Activated CD8-positive, alpha-beta T cell treated with anti-CD3 and anti-CD28 coated beads, Interleukin-2, amount 10 ng/mL, durations not matched to agents 7 days and 5 days (primary cell): ENCODE measurements at regions not wholly inside any gene's neighbourhood (a gene's known extent, or its start where the extent isn't known, plus 50 kb on each side); places are given as distances from the start of the nearest gene placed in this dataset.

Experiments used
- ATAC-seq: fragments of 150-1000 bp; cut with Tn5 transposase; one replicate; pipeline ENCODE4 v1.10.0; 2021; ENCODE audit warnings: moderate library complexity
- CTCF ChIA-PET: fragments of 350-600 bp; sonication (Branson Sonifier 250); formaldehyde crosslinking; loops from one replicate; lab custom pipeline; 2021; ENCODE audit warnings: antibody characterized with exemption; lab: Charles Lee
- POLR2A ChIA-PET: fragments of 350-600 bp; sonication (Branson Sonifier 250); formaldehyde crosslinking; loops from one replicate; lab custom pipeline; 2021; ENCODE audit warnings: antibody characterized with exemption; lab: Charles Lee
- DNase-seq: peaks from one replicate; pipeline ENCODE4 v3.0.0-alpha.2; 2020
- H3K27ac Mint-ChIP-seq: one replicate; pipeline ENCODE4 v1.8.0; 2021; ENCODE audit warnings: mild to moderate bottlenecking, mixed read lengths
- H3K27me3 Mint-ChIP-seq: one replicate; pipeline ENCODE4 v1.8.0; 2021; ENCODE audit warnings: low read depth, mixed read lengths
- H3K36me3 Mint-ChIP-seq: one replicate; pipeline ENCODE4 v1.8.0; 2021; ENCODE audit warnings: low read depth, mixed read lengths
- H3K4me1 Mint-ChIP-seq: one replicate; pipeline ENCODE4 v1.8.0; 2021; ENCODE audit warnings: low read depth, mixed read lengths
- H3K4me3 Mint-ChIP-seq: one replicate; pipeline ENCODE4 v1.8.0; 2021; ENCODE audit warnings: mild to moderate bottlenecking, mixed read lengths
- H3K9me3 Mint-ChIP-seq: one replicate; pipeline ENCODE4 v1.8.0; 2022; ENCODE audit warnings: mixed read lengths; ENCODE audit not compliant: insufficient read depth

GRCh38 chr16:5328546-5328945 is 231.0 kb upstream of the EEF2KMT start:
- Mint-ChIP-seq H3K4me3 (no peak overlapping the region), H3K4me1 (no peaks in the 10 kb centered on the region), H3K27ac (no peak overlapping the region), H3K9me3 (no peaks in the 10 kb centered on the region), H3K36me3 (no peaks in the 10 kb centered on the region), H3K27me3 (no peaks in the 10 kb centered on the region)
- DNase-seq (no peak), ATAC-seq (no peak)
- ChIA-PET POLR2A (no interaction called here), CTCF (no interaction called here)

- no peak for ATAC-seq
- Mint-ChIP-seq H3K9me3 (no peaks in the 10 kb centered on the region), H3K4me1 (no peaks in the 10 kb centered on the region), H3K27me3 (no peaks in the 10 kb centered on the region), H3K36me3 (no peaks in the 10 kb centered on the region), H3K27ac (no peak overlapping the region), H3K4me3 (no peak overlapping the region)
- CTCF ChIA-PET = no interaction called here
- POLR2A ChIA-PET = no interaction called here
- DNase-seq = no peak
Observed at GRCh38 chr16:5326395-5326794, 228.8 kb upstream of the EEF2KMT start.

GRCh38 chr16:5325932-5326331 is 228.3 kb upstream of the EEF2KMT start:
- Mint-ChIP-seq H3K9me3 (no peaks in the 10 kb centered on the region), H3K36me3 (no peaks in the 10 kb centered on the region), H3K4me3 (no peak overlapping the region), H3K27me3 (no peaks in the 10 kb centered on the region), H3K4me1 (no peaks in the 10 kb centered on the region), H3K27ac (no peak overlapping the region)
- DNase-seq = no peak
- POLR2A ChIA-PET = no interaction called here
- no peak for ATAC-seq
- CTCF ChIA-PET = no interaction called here

- ATAC-seq = no peak
- Mint-ChIP-seq H3K27me3 (no peaks in the 10 kb centered on the region), H3K36me3 (no peaks in the 10 kb centered on the region), H3K4me1 (no peaks in the 10 kb centered on the region), H3K4me3 (no peak overlapping the region), H3K27ac (no peak overlapping the region), H3K9me3 (no peaks in the 10 kb centered on the region)
- no peak for DNase-seq
- ChIA-PET CTCF (no interaction called here), POLR2A (no interaction called here)
Observed at GRCh38 chr16:5323284-5324141, 225.9 kb upstream of the EEF2KMT start.

GRCh38 chr16:5321930-5322329 is 224.3 kb upstream of the EEF2KMT start:
- ChIA-PET POLR2A (no interaction called here), CTCF (no interaction called here)
- no peaks in the 10 kb centered on the region for H3K27me3 Mint-ChIP-seq
- ATAC-seq = no peak
- no peak for DNase-seq
- H3K4me3 Mint-ChIP-seq = no peak overlapping the region
- H3K9me3 Mint-ChIP-seq = no peaks in the 10 kb centered on the region
- no peaks in the 10 kb centered on the region for H3K36me3 Mint-ChIP-seq
- no peak overlapping the region for H3K27ac Mint-ChIP-seq
- H3K4me1 Mint-ChIP-seq = no peaks in the 10 kb centered on the region

- Mint-ChIP-seq H3K9me3 (no peaks in the 10 kb centered on the region), H3K36me3 (no peaks in the 10 kb centered on the region), H3K27me3 (no peaks in the 10 kb centered on the region), H3K27ac (no peak overlapping the region), H3K4me3 (no peak overlapping the region), H3K4me1 (no peaks in the 10 kb centered on the region)
- CTCF ChIA-PET = no interaction called here
- ATAC-seq (no peak), DNase-seq (no peak)
- POLR2A ChIA-PET = no interaction called here
Observed at GRCh38 chr16:5319799-5320198, 222.2 kb upstream of the EEF2KMT start.

- Mint-ChIP-seq H3K4me1 (no peaks in the 10 kb centered on the region), H3K36me3 (no peaks in the 10 kb centered on the region), H3K4me3 (no peak overlapping the region), H3K27me3 (no peaks in the 10 kb centered on the region), H3K9me3 (no peaks in the 10 kb centered on the region), H3K27ac (no peak overlapping the region)
- ChIA-PET POLR2A (no interaction called here), CTCF (no interaction called here)
- ATAC-seq = no peak
- no peak for DNase-seq
Observed at GRCh38 chr16:5315914-5316313, 218.3 kb upstream of the EEF2KMT start.

GRCh38 chr16:5314377-5314776 is 216.8 kb upstream of the EEF2KMT start:
- CTCF ChIA-PET = no interaction called here
- POLR2A ChIA-PET = no interaction called here

GRCh38 chr16:5309946-5310611 is 212.5 kb upstream of the EEF2KMT start:
- H3K4me1 Mint-ChIP-seq = no peaks in the 10 kb centered on the region
- H3K4me3 Mint-ChIP-seq = no peak overlapping the region
- H3K27ac Mint-ChIP-seq = no peak overlapping the region
- ATAC-seq (no peak), DNase-seq (no peak)
- no peaks in the 10 kb centered on the region for H3K9me3 Mint-ChIP-seq
- H3K27me3 Mint-ChIP-seq = no peaks in the 10 kb centered on the region
- CTCF ChIA-PET = no interaction called here
- H3K36me3 Mint-ChIP-seq = no peaks in the 10 kb centered on the region
- POLR2A ChIA-PET = no interaction called here

More at GRCh38 chr16:5314377-5314776, 216.8 kb upstream of the EEF2KMT start:
- no peak overlapping the region for H3K27ac Mint-ChIP-seq
- no peaks in the 10 kb centered on the region for H3K36me3 Mint-ChIP-seq
- no peaks in the 10 kb centered on the region for H3K4me1 Mint-ChIP-seq
- H3K27me3 Mint-ChIP-seq = no peaks in the 10 kb centered on the region
- H3K4me3 Mint-ChIP-seq = no peak overlapping the region
- ATAC-seq = no peak
- H3K9me3 Mint-ChIP-seq = no peaks in the 10 kb centered on the region
- no peak for DNase-seq

GRCh38 chr16:5305023-5305422 is 207.4 kb upstream of the EEF2KMT start:
- no peaks in the 10 kb centered on the region for H3K36me3 Mint-ChIP-seq
- H3K4me1 Mint-ChIP-seq = no peaks in the 10 kb centered on the region
- H3K27ac Mint-ChIP-seq = no peak overlapping the region
- POLR2A ChIA-PET = no interaction called here
- H3K27me3 Mint-ChIP-seq = no peaks in the 10 kb centered on the region
- peaks cover 6% of the 10 kb centered on the region for H3K9me3 Mint-ChIP-seq
- no peak overlapping the region for H3K4me3 Mint-ChIP-seq
- CTCF ChIA-PET = no interaction called here
- DNase-seq = no peak
- ATAC-seq = no peak

GRCh38 chr16:5302372-5303114 is 204.9 kb upstream of the EEF2KMT start:
- DNase-seq = no peak
- Mint-ChIP-seq H3K27ac (no peak overlapping the region), H3K27me3 (no peaks in the 10 kb centered on the region), H3K4me3 (no peak overlapping the region), H3K4me1 (no peaks in the 10 kb centered on the region), H3K9me3 (peaks cover 6% of the 10 kb centered on the region), H3K36me3 (no peaks in the 10 kb centered on the region)
- ATAC-seq = no peak
- CTCF ChIA-PET = interaction anchor here (1.0 kb wide), 1 partner anchor 313 kb away, joined by 4 read pairs; no protein-coding TSS in a partner anchor
- POLR2A ChIA-PET = no interaction called here

- peaks cover 6% of the 10 kb centered on the region for H3K9me3 Mint-ChIP-seq
- no peak overlapping the region for H3K27ac Mint-ChIP-seq
- ChIA-PET POLR2A (no interaction called here), CTCF (no interaction called here)
- DNase-seq (no peak), ATAC-seq (no peak)
- no peaks in the 10 kb centered on the region for H3K27me3 Mint-ChIP-seq
- no peaks in the 10 kb centered on the region for H3K4me1 Mint-ChIP-seq
- no peaks in the 10 kb centered on the region for H3K36me3 Mint-ChIP-seq
- H3K4me3 Mint-ChIP-seq = no peak overlapping the region
Observed at GRCh38 chr16:5298202-5298601, 200.6 kb upstream of the EEF2KMT start.
